ENCODE measurements at regions not wholly inside any gene's neighbourhood (a gene's known extent, or its start where the extent isn't known, plus 50 kb on each side); places are given as distances from the start of the nearest gene placed in this dataset.

- TF ChIP-seq FOXM1 (IDR thresholded peaks at IDR 0.05; ENCODE audit: borderline replicate concordance) (no peak), ARNT (IDR thresholded peaks at IDR 0.05) (no peak), ZNF384 (IDR thresholded peaks at IDR 0.05) (no peak), ELF4 (IDR thresholded peaks at IDR 0.05) (no peak), SP1 (IDR thresholded peaks at IDR 0.05) (no peak), L3MBTL2 (conservative IDR thresholded peaks at IDR 0.05) (no peak), BHLHE40 (IDR thresholded peaks at IDR 0.05; ENCODE audit: borderline replicate concordance) (no peak), FOXK2 (IDR thresholded peaks at IDR 0.05) (no peak), NFRKB (IDR thresholded peaks at IDR 0.05) (no peak)
Measured at GRCh38 chr13:54958781-54959180, 1930.2 kb downstream of the OLFM4 start.
